ENCODE measurements at regions not wholly inside any gene's neighbourhood (a gene's known extent, or its start where the extent isn't known, plus 50 kb on each side); places are given as distances from the start of the nearest gene placed in this dataset.

DNA sequence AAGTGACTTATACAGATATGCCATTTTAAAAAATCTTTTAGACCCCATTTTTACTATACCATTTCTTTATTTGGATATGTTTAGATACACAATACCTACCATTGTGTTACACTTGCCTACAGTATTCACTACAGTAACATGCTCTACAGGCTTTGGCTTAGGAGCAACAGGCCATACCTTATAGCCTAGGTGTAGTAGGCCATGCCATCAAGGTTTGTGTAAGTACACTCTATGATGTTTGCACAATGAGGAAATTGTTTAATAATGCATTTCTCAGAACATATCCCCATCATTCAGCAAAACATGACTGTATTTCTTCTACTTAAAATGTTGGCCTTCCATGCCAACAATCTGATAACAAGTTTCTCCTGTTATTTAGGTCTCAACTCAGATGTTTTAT, 1559.5 kb upstream of the TENM4 start:
- TF ChIP-seq, protein P1, sequence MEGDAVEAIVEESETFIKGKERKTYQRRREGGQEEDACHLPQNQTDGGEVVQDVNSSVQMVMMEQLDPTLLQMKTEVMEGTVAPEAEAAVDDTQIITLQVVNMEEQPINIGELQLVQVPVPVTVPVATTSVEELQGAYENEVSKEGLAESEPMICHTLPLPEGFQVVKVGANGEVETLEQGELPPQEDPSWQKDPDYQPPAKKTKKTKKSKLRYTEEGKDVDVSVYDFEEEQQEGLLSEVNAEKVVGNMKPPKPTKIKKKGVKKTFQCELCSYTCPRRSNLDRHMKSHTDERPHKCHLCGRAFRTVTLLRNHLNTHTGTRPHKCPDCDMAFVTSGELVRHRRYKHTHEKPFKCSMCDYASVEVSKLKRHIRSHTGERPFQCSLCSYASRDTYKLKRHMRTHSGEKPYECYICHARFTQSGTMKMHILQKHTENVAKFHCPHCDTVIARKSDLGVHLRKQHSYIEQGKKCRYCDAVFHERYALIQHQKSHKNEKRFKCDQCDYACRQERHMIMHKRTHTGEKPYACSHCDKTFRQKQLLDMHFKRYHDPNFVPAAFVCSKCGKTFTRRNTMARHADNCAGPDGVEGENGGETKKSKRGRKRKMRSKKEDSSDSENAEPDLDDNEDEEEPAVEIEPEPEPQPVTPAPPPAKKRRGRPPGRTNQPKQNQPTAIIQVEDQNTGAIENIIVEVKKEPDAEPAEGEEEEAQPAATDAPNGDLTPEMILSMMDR (IDR thresholded peaks at IDR 0.05), result no peak
- no peak for TF ChIP-seq ZFX (IDR thresholded peaks at IDR 0.05; ENCODE audit: borderline replicate concordance)
